ENCODE measurements at regions not wholly inside any gene's neighbourhood (a gene's known extent, or its start where the extent isn't known, plus 50 kb on each side); places are given as distances from the start of the nearest gene placed in this dataset.
"Not testable (repeated sequence)": the region's sequence is repeated elsewhere in the genome, so short reads cannot be mapped to it uniquely, and the experiment has no call there.

- ATAC-seq (ENCODE audit: insufficient number of reproducible peaks, low FRiP score, low read depth) (no peak), DNase-seq (ENCODE audit: low spot score) (no peak)
- no peaks in the 10 kb centered on the region for H3K4me1 ChIP-seq (ENCODE audit: control insufficient read depth in 1 of 2, low read depth in 2 of 2)
- H3K36me3 ChIP-seq = no peaks in the 10 kb centered on the region
- H3K27me3 ChIP-seq (replicated peaks; ENCODE audit: insufficient read depth) = no peaks in the 10 kb centered on the region
- H3K4me3 ChIP-seq = no peak overlapping the region
- TF ChIP-seq CTCF (IDR thresholded peaks at IDR 0.05) = no peak
- no peak overlapping the region for H3K27ac ChIP-seq
- H3K9me3 ChIP-seq = no peaks in the 10 kb centered on the region
Observed at GRCh38 chr11:88061111-88061510, 114.1 kb downstream of the RAB38 start.

GRCh38 chr11:88059326-88059725 lies 115.9 kb downstream of the RAB38 start:
- no peak for DNase-seq (ENCODE audit: low spot score)

GRCh38 chr11:88051396-88051795 lies 123.8 kb downstream of the RAB38 start:
- DNase-seq (ENCODE audit: low spot score) = no peak
- Histone ChIP-seq H3K4me1 (ENCODE audit: control insufficient read depth in 1 of 2, low read depth in 2 of 2) (no peaks in the 10 kb centered on the region), H3K27ac (no peak overlapping the region), H3K4me3 (no peak overlapping the region), H3K36me3 (no peaks in the 10 kb centered on the region), H3K9me3 (no peaks in the 10 kb centered on the region), H3K27me3 (replicated peaks; ENCODE audit: insufficient read depth) (no peaks in the 10 kb centered on the region)
- no peak for ATAC-seq (ENCODE audit: insufficient number of reproducible peaks, low FRiP score, low read depth)
- TF ChIP-seq CTCF (IDR thresholded peaks at IDR 0.05) = no peak

More at GRCh38 chr11:88059326-88059725, 115.9 kb downstream of the RAB38 start:
- Histone ChIP-seq H3K36me3 (no peaks in the 10 kb centered on the region), H3K4me1 (ENCODE audit: control insufficient read depth in 1 of 2, low read depth in 2 of 2) (no peaks in the 10 kb centered on the region), H3K9me3 (no peaks in the 10 kb centered on the region), H3K4me3 (no peak overlapping the region), H3K27me3 (replicated peaks; ENCODE audit: insufficient read depth) (no peaks in the 10 kb centered on the region), H3K27ac (no peak overlapping the region)
- no peak for ATAC-seq (ENCODE audit: insufficient number of reproducible peaks, low FRiP score, low read depth)
- TF ChIP-seq CTCF (IDR thresholded peaks at IDR 0.05) = no peak

- Histone ChIP-seq H3K27me3 (replicated peaks; ENCODE audit: insufficient read depth) (no peaks in the 10 kb centered on the region), H3K4me1 (ENCODE audit: control insufficient read depth in 1 of 2, low read depth in 2 of 2) (no peaks in the 10 kb centered on the region), H3K4me3 (no peak overlapping the region), H3K9me3 (no peaks in the 10 kb centered on the region), H3K27ac (no peak overlapping the region), H3K36me3 (no peaks in the 10 kb centered on the region)
- DNase-seq (ENCODE audit: low spot score) = no peak
- TF ChIP-seq CTCF (IDR thresholded peaks at IDR 0.05) = no peak
- ATAC-seq (ENCODE audit: insufficient number of reproducible peaks, low FRiP score, low read depth) = no peak
Observed at GRCh38 chr11:88050247-88050646, 125.0 kb downstream of the RAB38 start.

GRCh38 chr11:88045288-88045687 lies 130.0 kb downstream of the RAB38 start:
- H3K4me3 ChIP-seq; H3K27ac ChIP-seq; ATAC-seq (ENCODE audit: insufficient number of reproducible peaks, low FRiP score, low read depth); H3K36me3 ChIP-seq; H3K27me3 ChIP-seq (replicated peaks; ENCODE audit: insufficient read depth); H3K9me3 ChIP-seq; H3K4me1 ChIP-seq (ENCODE audit: control insufficient read depth in 1 of 2, low read depth in 2 of 2); DNase-seq (ENCODE audit: low spot score): not testable (repeated sequence)

GRCh38 chr11:88044658-88045057 lies 130.6 kb downstream of the RAB38 start:
- not testable (repeated sequence) for H3K9me3 ChIP-seq; DNase-seq (ENCODE audit: low spot score); H3K4me1 ChIP-seq (ENCODE audit: control insufficient read depth in 1 of 2, low read depth in 2 of 2); H3K27me3 ChIP-seq (replicated peaks; ENCODE audit: insufficient read depth); H3K4me3 ChIP-seq; H3K36me3 ChIP-seq; H3K27ac ChIP-seq; ATAC-seq (ENCODE audit: insufficient number of reproducible peaks, low FRiP score, low read depth)
